Activated CD8-positive, alpha-beta memory T cell treated with anti-CD3 and anti-CD28 coated beads, Interleukin-2, amount 50 U/mL, for 24 hours (primary cell): ENCODE measurements at regions not wholly inside any gene's neighbourhood (a gene's known extent, or its start where the extent isn't known, plus 50 kb on each side); places are given as distances from the start of the nearest gene placed in this dataset.

Source experiments
- DNase-seq: peaks from one replicate; pipeline ENCODE4 v3.0.0-alpha.2; 2020; ENCODE audit errors: extremely low read depth

DNA sequence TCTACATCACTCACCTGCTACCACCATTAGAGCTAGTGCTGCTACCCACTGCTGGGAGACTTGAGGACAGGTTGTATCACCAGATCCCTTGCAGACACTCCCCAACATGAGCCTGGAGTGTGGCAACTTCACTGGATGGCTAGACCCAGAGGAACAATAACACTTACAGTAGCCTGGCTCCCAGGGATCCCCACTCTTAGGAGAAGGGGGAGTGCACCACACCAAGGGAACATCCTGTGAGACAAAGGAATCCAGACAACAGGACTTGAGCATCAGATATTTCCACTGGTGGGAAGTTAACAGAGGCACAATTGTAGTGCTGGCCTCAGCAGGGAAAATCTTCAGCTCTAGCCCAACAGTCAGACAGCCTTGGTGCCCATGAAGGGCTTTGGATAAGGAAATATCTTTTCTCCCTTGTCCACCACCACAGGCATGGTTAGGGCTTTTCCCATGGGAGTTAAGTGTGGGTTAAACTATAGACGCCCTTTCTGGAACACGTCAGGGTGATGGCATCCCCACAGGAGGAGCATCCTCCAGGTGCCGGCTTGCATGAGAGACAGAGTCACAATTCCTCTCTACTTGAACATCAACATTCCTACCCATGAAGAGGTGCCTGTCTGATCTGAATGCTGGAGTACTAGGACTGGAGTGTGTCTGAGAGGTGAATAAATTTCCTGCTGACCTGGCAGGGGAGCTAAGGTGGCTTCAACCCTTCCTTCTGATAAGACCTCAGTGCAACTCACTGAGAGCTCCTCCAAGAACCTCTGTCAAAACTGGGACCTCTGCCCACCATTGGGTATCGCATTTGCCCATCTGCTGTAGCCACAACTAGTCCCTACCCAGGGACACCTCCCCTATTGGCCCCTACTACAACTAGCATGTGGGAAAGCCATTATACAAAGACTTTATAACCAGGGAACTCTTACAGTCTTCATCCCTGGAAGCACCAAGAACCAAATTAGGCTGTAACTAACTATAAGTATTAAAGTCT, 55.4 kb upstream of the SIRPG start:
- DNase-seq = no peak

GRCh38 chr20:1711826-1712601, 54.4 kb upstream of the SIRPG start:
- no peak for DNase-seq

GRCh38 chr20:1711266-1711665, 53.7 kb upstream of the SIRPG start:
- no peak for DNase-seq

DNA sequence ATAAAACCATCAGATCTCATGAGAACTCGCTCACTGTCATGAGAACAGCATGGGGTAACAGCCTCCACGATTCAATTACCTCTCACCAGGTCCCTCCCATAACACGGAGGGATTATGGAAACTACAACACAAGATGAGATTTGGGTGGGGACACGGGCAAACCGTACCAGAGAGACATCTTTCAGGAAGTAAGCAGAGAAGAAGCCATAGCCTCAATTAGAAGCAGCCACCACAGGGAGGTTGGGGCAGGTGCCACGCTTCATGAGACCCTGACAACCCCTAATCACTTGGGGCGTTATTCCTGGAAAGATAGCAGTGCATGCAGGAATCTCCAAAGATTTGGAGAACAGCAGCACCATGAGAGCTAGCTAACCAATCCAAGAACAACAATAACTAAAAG, 52.9 kb upstream of the SIRPG start:
- DNase-seq = no peak

DNA sequence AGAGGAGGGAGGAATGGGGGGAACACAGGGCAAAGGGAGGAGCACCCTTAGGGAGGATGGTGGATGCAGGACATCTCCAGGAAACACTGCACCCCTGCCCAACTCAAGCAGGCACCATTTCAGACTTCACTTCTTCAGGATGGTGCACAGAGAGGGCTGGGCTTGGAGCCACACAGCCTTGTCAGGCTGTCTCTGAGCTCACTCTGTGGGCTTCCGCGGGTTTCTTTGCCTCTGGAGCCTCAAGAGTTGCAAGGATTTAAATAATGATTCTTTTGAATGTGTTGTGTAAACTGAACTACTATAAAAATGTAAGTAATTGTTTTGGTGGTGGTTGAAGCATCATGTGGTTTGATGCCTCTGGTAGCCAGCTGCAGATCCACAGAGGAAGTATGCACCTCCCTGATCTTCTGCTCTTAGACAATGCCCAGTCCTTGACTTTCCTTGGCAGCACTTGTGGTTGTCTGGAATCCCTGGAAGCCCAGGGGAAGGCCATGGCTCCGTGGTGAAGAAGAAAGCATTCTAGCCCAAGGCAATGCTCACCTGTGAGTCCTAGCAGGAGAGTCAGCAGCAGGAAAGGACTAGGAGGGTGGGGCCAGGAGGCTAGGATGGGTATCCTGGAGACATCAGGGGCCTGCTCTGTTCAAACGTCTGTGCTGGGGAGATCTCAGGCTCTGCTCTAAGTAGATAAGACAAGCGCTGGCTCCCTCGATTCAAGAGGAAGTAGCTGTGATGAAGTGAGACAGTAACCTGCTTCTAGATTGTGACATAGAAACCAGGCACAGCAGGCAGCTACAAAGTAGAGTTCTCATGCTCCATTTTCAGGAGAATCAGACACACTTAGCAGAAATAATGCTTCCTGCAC, 50.2 kb upstream of the SIRPG start:
- no peak for DNase-seq
